NCI-H2227 treated with DMSO at 0.1 percent for 48 hours (cell line): ENCODE measurements at regions not wholly inside any gene's neighbourhood (a gene's known extent, or its start where the extent isn't known, plus 50 kb on each side); places are given as distances from the start of the nearest gene placed in this dataset.

ENCODE experiments used
- DNase-seq: peaks from one replicate; lab custom pipeline; 2025; lab: John Stamatoyannopoulos, UW

GRCh38 chr12:60138526-60138925 is 542.7 kb downstream of the SLC16A7 start:
- DNase-seq = no peak

- no peak for DNase-seq
Measured at GRCh38 chr12:60144395-60144794, 548.6 kb downstream of the SLC16A7 start.

- DNase-seq = no peak
Measured at GRCh38 chr12:60148109-60148508, 552.3 kb downstream of the SLC16A7 start.

- DNase-seq = no peak
Measured at GRCh38 chr12:60148831-60149230, 553.0 kb downstream of the SLC16A7 start.

- no peak for DNase-seq
Measured at GRCh38 chr12:60152756-60153155, 556.9 kb downstream of the SLC16A7 start.

GRCh38 chr12:60159761-60160160 is 563.9 kb downstream of the SLC16A7 start:
- no peak for DNase-seq

- DNase-seq = no peak
Measured at GRCh38 chr12:60162988-60163720, 567.3 kb downstream of the SLC16A7 start.

- no peak for DNase-seq
Measured at GRCh38 chr12:60165781-60166180, 570.0 kb downstream of the SLC16A7 start.

GRCh38 chr12:60168441-60168840 is 572.6 kb downstream of the SLC16A7 start:
- no peak for DNase-seq

GRCh38 chr12:60169904-60170303 is 574.1 kb downstream of the SLC16A7 start:
- no peak for DNase-seq

- no peak for DNase-seq
Measured at GRCh38 chr12:60172266-60173211, 576.7 kb downstream of the SLC16A7 start.

- DNase-seq = no peak
Measured at GRCh38 chr12:60173224-60174170, 577.7 kb downstream of the SLC16A7 start.

GRCh38 chr12:60174476-60174875 is 578.6 kb downstream of the SLC16A7 start:
- DNase-seq = no peak

- DNase-seq = no peak
Measured at GRCh38 chr12:60174941-60175340, 579.1 kb downstream of the SLC16A7 start.

GRCh38 chr12:60176891-60177290 is 581.1 kb downstream of the SLC16A7 start:
- no peak for DNase-seq

GRCh38 chr12:60180298-60180697 is 584.5 kb downstream of the SLC16A7 start:
- no peak for DNase-seq

- DNase-seq = no peak
Measured at GRCh38 chr12:60182354-60182753, 586.5 kb downstream of the SLC16A7 start.

GRCh38 chr12:60184096-60184495 is 588.3 kb downstream of the SLC16A7 start:
- no peak for DNase-seq

GRCh38 chr12:60185060-60185459 is 589.2 kb downstream of the SLC16A7 start:
- no peak for DNase-seq

GRCh38 chr12:60191271-60191670 is 595.4 kb downstream of the SLC16A7 start:
- DNase-seq = no peak

- no peak for DNase-seq
Measured at GRCh38 chr12:60191676-60192359, 596.0 kb downstream of the SLC16A7 start.
